ENCODE measurements at regions not wholly inside any gene's neighbourhood (a gene's known extent, or its start where the extent isn't known, plus 50 kb on each side); places are given as distances from the start of the nearest gene placed in this dataset.

GRCh38 chr7:35359423-35359822, 105.5 kb upstream of the TBX20 start:
- TF ChIP-seq CTCF (IDR thresholded peaks at IDR 0.05; ENCODE audit: low read depth, low read length): no peak
- TF ChIP-seq POLR2A (IDR thresholded peaks at IDR 0.05; ENCODE audit: extremely low read depth, insufficient read length): no peak
- TF ChIP-seq MAX (IDR thresholded peaks at IDR 0.05; ENCODE audit: low read depth, low read length): no peak

Measured in NB4 (cell line).